ENCODE measurements at regions not wholly inside any gene's neighbourhood (a gene's known extent, or its start where the extent isn't known, plus 50 kb on each side); places are given as distances from the start of the nearest gene placed in this dataset.

GRCh38 chr3:27985369-27986035, 255.9 kb upstream of the CMC1 start:
- TF ChIP-seq POLR2AphosphoS5 (IDR thresholded peaks at IDR 0.05): no peak
- no peak for TF ChIP-seq POLR2A (IDR thresholded peaks at IDR 0.05)

All from prostate gland (tissue), 1 donor.